T-helper 2 cell (primary cell): ENCODE measurements at regions not wholly inside any gene's neighbourhood (a gene's known extent, or its start where the extent isn't known, plus 50 kb on each side); places are given as distances from the start of the nearest gene placed in this dataset.

Source experiments
- DNase-seq, 5 experiments: peaks; one replicate each; pipeline versions ENCODE4 v3.0.0 to v3.0.0-alpha.2; 2012 to 2022

GRCh38 chr5:44868541-44868940, 59.8 kb downstream of the MRPS30 start:
- peak in 1 of 5 experiments; percentile 9 for DNase-seq

- no peak for DNase-seq
Observed at GRCh38 chr5:44869928-44870327, 61.2 kb downstream of the MRPS30 start.

GRCh38 chr5:44870430-44870829, 61.7 kb downstream of the MRPS30 start:
- DNase-seq, result no peak

- DNase-seq, result no peak
Observed at GRCh38 chr5:44871401-44871800, 62.7 kb downstream of the MRPS30 start.

GRCh38 chr5:44875661-44876605, 67.2 kb downstream of the MRPS30 start:
- peak in 1 of 5 experiments; percentile 88 for DNase-seq

- no peak for DNase-seq
Observed at GRCh38 chr5:44881266-44881665, 72.5 kb downstream of the MRPS30 start.

- no peak for DNase-seq
Observed at GRCh38 chr5:44884036-44884435, 75.3 kb downstream of the MRPS30 start.

- peak in 1 of 5 experiments; percentile 74 for DNase-seq
Observed at GRCh38 chr5:44885903-44886302, 77.2 kb downstream of the MRPS30 start.

GRCh38 chr5:44887722-44888121, 79.0 kb downstream of the MRPS30 start:
- DNase-seq, result peak in 1 of 5 experiments; percentile 55

- no peak for DNase-seq
Observed at GRCh38 chr5:44888435-44888834, 79.7 kb downstream of the MRPS30 start.

GRCh38 chr5:44891116-44891515, 82.4 kb downstream of the MRPS30 start:
- peak in 1 of 5 experiments; percentile 26 for DNase-seq

- DNase-seq, result no peak
Observed at GRCh38 chr5:44900273-44900954, 91.7 kb downstream of the MRPS30 start.

- no peak for DNase-seq
Observed at GRCh38 chr5:44907396-44907795, 98.6 kb downstream of the MRPS30 start.

GRCh38 chr5:44909004-44909403, 100.3 kb downstream of the MRPS30 start:
- DNase-seq, result no peak

- no peak for DNase-seq
Observed at GRCh38 chr5:44911501-44911900, 102.8 kb downstream of the MRPS30 start.

- no peak for DNase-seq
Observed at GRCh38 chr5:44914221-44914620, 105.5 kb downstream of the MRPS30 start.

GRCh38 chr5:44919560-44919959, 110.8 kb downstream of the MRPS30 start:
- DNase-seq, result no peak

GRCh38 chr5:44927115-44927733, 118.5 kb downstream of the MRPS30 start:
- DNase-seq, result no peak

GRCh38 chr5:44932922-44933585, 124.3 kb downstream of the MRPS30 start:
- DNase-seq, result peak in 1 of 5 experiments; percentile 3

GRCh38 chr5:44933686-44934085, 124.9 kb downstream of the MRPS30 start:
- DNase-seq, result no peak

- no peak for DNase-seq
Observed at GRCh38 chr5:44935262-44935661, 126.5 kb downstream of the MRPS30 start.

- no peak for DNase-seq
Observed at GRCh38 chr5:44935871-44936270, 127.1 kb downstream of the MRPS30 start.

GRCh38 chr5:44942524-44943001, 133.8 kb downstream of the MRPS30 start:
- DNase-seq, result no peak
